ENCODE measurements at regions not wholly inside any gene's neighbourhood (a gene's known extent, or its start where the extent isn't known, plus 50 kb on each side); places are given as distances from the start of the nearest gene placed in this dataset.

GRCh38 chr13:90184355-90184754 lies 1163.1 kb upstream of the MIR17HG start:
- Histone ChIP-seq H3K4me1 (ENCODE audit: insufficient read depth, insufficient read length) (no peaks in the 10 kb centered on the region), H3K9me3 (ENCODE audit: insufficient read depth, low read length) (no peaks in the 10 kb centered on the region)
- DNase-seq (ENCODE audit: low read depth, low spot score), result no peak

GRCh38 chr13:90185734-90186133 lies 1161.8 kb upstream of the MIR17HG start:
- DNase-seq (ENCODE audit: low read depth, low spot score), result no peak
- no peaks in the 10 kb centered on the region for H3K9me3 ChIP-seq (ENCODE audit: insufficient read depth, low read length)
- TF ChIP-seq ZNF274 (IDR thresholded peaks at IDR 0.05; ENCODE audit: low read depth, low read length), result no peak
- no peak for TF ChIP-seq SUZ12 (IDR thresholded peaks at IDR 0.05; ENCODE audit: extremely low read depth, insufficient read depth, insufficient read length)
- no peak for TF ChIP-seq YY1 (IDR thresholded peaks at IDR 0.05; ENCODE audit: insufficient read depth, insufficient read length)

More at GRCh38 chr13:90184355-90184754, 1163.1 kb upstream of the MIR17HG start:
- Histone ChIP-seq H3K27me3 (ENCODE audit: insufficient read depth, insufficient read length) (no peaks in the 10 kb centered on the region), H3K9ac (ENCODE audit: insufficient read length, low read depth) (no peak overlapping the region), H3K36me3 (ENCODE audit: insufficient read depth, insufficient read length, low read length) (no peaks in the 10 kb centered on the region), H3K4me3 (ENCODE audit: insufficient read length, low read depth) (no peak overlapping the region)
- TF ChIP-seq SUZ12 (IDR thresholded peaks at IDR 0.05; ENCODE audit: extremely low read depth, insufficient read depth, insufficient read length) (no peak), ZNF274 (IDR thresholded peaks at IDR 0.05; ENCODE audit: low read depth, low read length) (no peak), YY1 (IDR thresholded peaks at IDR 0.05; ENCODE audit: insufficient read depth, insufficient read length) (no peak)

GRCh38 chr13:90187478-90188350 lies 1159.8 kb upstream of the MIR17HG start:
- H3K36me3 ChIP-seq (ENCODE audit: insufficient read depth, insufficient read length, low read length), result no peaks in the 10 kb centered on the region
- no peaks in the 10 kb centered on the region for H3K27me3 ChIP-seq (ENCODE audit: insufficient read depth, insufficient read length)
- TF ChIP-seq SUZ12 (IDR thresholded peaks at IDR 0.05; ENCODE audit: extremely low read depth, insufficient read depth, insufficient read length) (no peak), ZNF274 (IDR thresholded peaks at IDR 0.05; ENCODE audit: low read depth, low read length) (no peak), YY1 (IDR thresholded peaks at IDR 0.05; ENCODE audit: insufficient read depth, insufficient read length) (no peak)
- no peak overlapping the region for H3K4me3 ChIP-seq (ENCODE audit: insufficient read length, low read depth)
- no peaks in the 10 kb centered on the region for H3K9me3 ChIP-seq (ENCODE audit: insufficient read depth, low read length)
- no peak for DNase-seq (ENCODE audit: low read depth, low spot score)
- no peaks in the 10 kb centered on the region for H3K4me1 ChIP-seq (ENCODE audit: insufficient read depth, insufficient read length)
- no peak overlapping the region for H3K9ac ChIP-seq (ENCODE audit: insufficient read length, low read depth)

More at GRCh38 chr13:90185734-90186133, 1161.8 kb upstream of the MIR17HG start:
- H3K27me3 ChIP-seq (ENCODE audit: insufficient read depth, insufficient read length), result no peaks in the 10 kb centered on the region
- no peaks in the 10 kb centered on the region for H3K36me3 ChIP-seq (ENCODE audit: insufficient read depth, insufficient read length, low read length)
- no peak overlapping the region for H3K9ac ChIP-seq (ENCODE audit: insufficient read length, low read depth)
- no peak overlapping the region for H3K4me3 ChIP-seq (ENCODE audit: insufficient read length, low read depth)
- no peaks in the 10 kb centered on the region for H3K4me1 ChIP-seq (ENCODE audit: insufficient read depth, insufficient read length)

DNA sequence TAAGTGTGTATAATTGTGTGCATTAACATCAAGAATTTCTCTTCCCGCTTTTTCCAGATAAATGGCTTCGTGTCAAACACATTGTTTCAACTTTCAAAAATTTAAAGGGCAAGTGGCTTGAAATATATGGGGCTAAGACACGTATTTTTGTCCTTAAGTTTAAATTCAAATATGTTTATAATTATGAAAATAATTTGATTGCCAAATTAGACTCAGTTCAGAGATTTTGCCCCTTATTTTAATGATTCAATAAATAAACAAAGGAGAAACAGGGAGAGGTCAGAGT lies 1159.2 kb upstream of the MIR17HG start:
- H3K36me3 ChIP-seq (ENCODE audit: insufficient read depth, insufficient read length, low read length), result no peaks in the 10 kb centered on the region
- DNase-seq (ENCODE audit: low read depth, low spot score), result no peak
- no peak for TF ChIP-seq ZNF274 (IDR thresholded peaks at IDR 0.05; ENCODE audit: low read depth, low read length)
- no peak for TF ChIP-seq YY1 (IDR thresholded peaks at IDR 0.05; ENCODE audit: insufficient read depth, insufficient read length)
- no peak for TF ChIP-seq SUZ12 (IDR thresholded peaks at IDR 0.05; ENCODE audit: extremely low read depth, insufficient read depth, insufficient read length)
- no peaks in the 10 kb centered on the region for H3K27me3 ChIP-seq (ENCODE audit: insufficient read depth, insufficient read length)
- H3K4me1 ChIP-seq (ENCODE audit: insufficient read depth, insufficient read length), result no peaks in the 10 kb centered on the region
- no peak overlapping the region for H3K4me3 ChIP-seq (ENCODE audit: insufficient read length, low read depth)
- H3K9me3 ChIP-seq (ENCODE audit: insufficient read depth, low read length), result no peaks in the 10 kb centered on the region
- no peak overlapping the region for H3K9ac ChIP-seq (ENCODE audit: insufficient read length, low read depth)

- no peak overlapping the region for H3K9ac ChIP-seq (ENCODE audit: insufficient read length, low read depth)
- no peaks in the 10 kb centered on the region for H3K36me3 ChIP-seq (ENCODE audit: insufficient read depth, insufficient read length, low read length)
- H3K4me3 ChIP-seq (ENCODE audit: insufficient read length, low read depth), result no peak overlapping the region
- TF ChIP-seq YY1 (IDR thresholded peaks at IDR 0.05; ENCODE audit: insufficient read depth, insufficient read length) (no peak), ZNF274 (IDR thresholded peaks at IDR 0.05; ENCODE audit: low read depth, low read length) (no peak), SUZ12 (IDR thresholded peaks at IDR 0.05; ENCODE audit: extremely low read depth, insufficient read depth, insufficient read length) (no peak)
- no peaks in the 10 kb centered on the region for H3K4me1 ChIP-seq (ENCODE audit: insufficient read depth, insufficient read length)
- DNase-seq (ENCODE audit: low read depth, low spot score), result no peak
- no peaks in the 10 kb centered on the region for H3K27me3 ChIP-seq (ENCODE audit: insufficient read depth, insufficient read length)
- H3K9me3 ChIP-seq (ENCODE audit: insufficient read depth, low read length), result no peaks in the 10 kb centered on the region
Observed at GRCh38 chr13:90197722-90198121, 1149.8 kb upstream of the MIR17HG start.

DNA sequence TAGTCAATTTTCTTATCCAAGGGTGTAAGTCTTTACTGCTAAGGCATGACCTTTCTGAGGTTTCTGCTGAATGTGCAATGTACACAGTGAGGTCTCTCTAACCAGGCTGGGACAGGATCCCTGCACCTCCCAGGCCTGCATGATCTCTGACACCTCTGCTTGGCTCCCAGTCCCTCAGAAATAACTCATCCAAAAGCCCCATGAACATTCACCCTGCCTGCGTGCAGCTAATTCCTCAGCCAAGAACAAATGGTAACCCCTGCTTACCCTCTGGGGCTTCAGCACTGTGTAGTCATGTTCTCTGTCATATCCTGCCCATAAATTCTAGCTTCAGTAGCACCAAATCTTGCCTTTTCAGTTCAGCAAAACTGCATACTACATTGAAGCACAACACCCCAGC lies 1146.3 kb upstream of the MIR17HG start:
- no peak for TF ChIP-seq SUZ12 (IDR thresholded peaks at IDR 0.05; ENCODE audit: extremely low read depth, insufficient read depth, insufficient read length)
- TF ChIP-seq ZNF274 (IDR thresholded peaks at IDR 0.05; ENCODE audit: low read depth, low read length), result no peak
- no peak for TF ChIP-seq YY1 (IDR thresholded peaks at IDR 0.05; ENCODE audit: insufficient read depth, insufficient read length)
- DNase-seq (ENCODE audit: low read depth, low spot score), result no peak
- Histone ChIP-seq H3K9ac (ENCODE audit: insufficient read length, low read depth) (no peak overlapping the region), H3K4me1 (ENCODE audit: insufficient read depth, insufficient read length) (no peaks in the 10 kb centered on the region), H3K36me3 (ENCODE audit: insufficient read depth, insufficient read length, low read length) (no peaks in the 10 kb centered on the region), H3K9me3 (ENCODE audit: insufficient read depth, low read length) (no peaks in the 10 kb centered on the region), H3K27me3 (ENCODE audit: insufficient read depth, insufficient read length) (no peaks in the 10 kb centered on the region), H3K4me3 (ENCODE audit: insufficient read length, low read depth) (no peak overlapping the region)

GRCh38 chr13:90201676-90202460 lies 1145.6 kb upstream of the MIR17HG start:
- no peaks in the 10 kb centered on the region for H3K9me3 ChIP-seq (ENCODE audit: insufficient read depth, low read length)
- TF ChIP-seq YY1 (IDR thresholded peaks at IDR 0.05; ENCODE audit: insufficient read depth, insufficient read length), result no peak
- TF ChIP-seq SUZ12 (IDR thresholded peaks at IDR 0.05; ENCODE audit: extremely low read depth, insufficient read depth, insufficient read length), result no peak
- TF ChIP-seq ZNF274 (IDR thresholded peaks at IDR 0.05; ENCODE audit: low read depth, low read length), result no peak
- no peak for DNase-seq (ENCODE audit: low read depth, low spot score)
- H3K27me3 ChIP-seq (ENCODE audit: insufficient read depth, insufficient read length), result no peaks in the 10 kb centered on the region
- H3K36me3 ChIP-seq (ENCODE audit: insufficient read depth, insufficient read length, low read length), result no peaks in the 10 kb centered on the region
- no peaks in the 10 kb centered on the region for H3K4me1 ChIP-seq (ENCODE audit: insufficient read depth, insufficient read length)
- H3K9ac ChIP-seq (ENCODE audit: insufficient read length, low read depth), result no peak overlapping the region
- no peak overlapping the region for H3K4me3 ChIP-seq (ENCODE audit: insufficient read length, low read depth)
